ENCODE measurements at regions not wholly inside any gene's neighbourhood (a gene's known extent, or its start where the extent isn't known, plus 50 kb on each side); places are given as distances from the start of the nearest gene placed in this dataset.

- TF ChIP-seq CTCF (IDR thresholded peaks at IDR 0.05; ENCODE audit: poor library complexity, severe bottlenecking): no peak
- no peak for TF ChIP-seq EZH2 (IDR thresholded peaks at IDR 0.05; ENCODE audit: borderline replicate concordance, insufficient read depth, low read length, poor library complexity, severe bottlenecking)
Observed at GRCh38 chr4:37139987-37140386, 104.6 kb upstream of the NWD2 start.

Measured in neural cell (in vitro differentiated cells).